ENCODE measurements at regions not wholly inside any gene's neighbourhood (a gene's known extent, or its start where the extent isn't known, plus 50 kb on each side); places are given as distances from the start of the nearest gene placed in this dataset.

- TF ChIP-seq CTCF (conservative IDR thresholded peaks at IDR 0.05; ENCODE audit: low read depth, low read length) = no peak
- no peak for TF ChIP-seq MAZ (IDR thresholded peaks at IDR 0.05; ENCODE audit: borderline replicate concordance, low read depth, low read length)
- TF ChIP-seq POLR2A (IDR thresholded peaks at IDR 0.05; ENCODE audit: low read depth, low read length) = no peak
Measured at GRCh38 chr12:93126069-93126474, 197.0 kb upstream of the EEA1 start.

Data from IMR-90 (cell line).